K562 (cell line): ENCODE measurements at regions not wholly inside any gene's neighbourhood (a gene's known extent, or its start where the extent isn't known, plus 50 kb on each side); places are given as distances from the start of the nearest gene placed in this dataset.

Experiments
- ATAC-seq: fragments of 200-7000 bp; cut with Tn5 transposase; 3 replicates; pipeline ENCODE4 v1.9.1; 2020; ENCODE audit warnings: moderate library complexity
- BruUV-seq: library from RNA; stranded (reverse); fragments of 400-500 nt; replicated peaks from 2 replicates; lab custom pipeline; 2021; lab: Mats Ljungman, UMichigan
- CTCF ChIA-PET: fragments of 300-600 bp; formaldehyde crosslinking; extraction: SDS; loops from one replicate; lab custom pipeline; 2021; ENCODE audit warnings: low intra/inter-chr PET ratio; lab: Yijun Ruan, JAX
- POLR2A ChIA-PET: fragments of 300-600, 350-650 bp; sonication (Branson Sonifier 250); formaldehyde crosslinking; extraction: SDS; loops from one replicate; lab custom pipeline; 2021; ENCODE audit warnings: antibody characterized with exemption, inconsistent platforms; lab: Yijun Ruan, JAX
- DNase-seq, 4 experiments: peaks; one replicate each; pipeline versions ENCODE4 v3.0.0 to v3.0.0-alpha.2; 2011 to 2018; ENCODE audit warnings: low spot score in 3 of 4, mixed read lengths in 3 of 4; ENCODE audit errors: extremely low read depth in 1 of 4
- FAIRE-seq: peaks from 2 replicates; lab custom pipeline; 2011; peaks lifted over from hg19 to GRCh38; lab: Jason Lieb, UNC
- H2AFZ ChIP-seq: 2 replicates; pipeline ENCODE4 v1.6.0; 2011; ENCODE audit warnings: low read depth, low read length, control low read depth, inconsistent platforms
- H3K27ac ChIP-seq: fragments of 200-600 bp; 3 replicates; pipeline ENCODE4 v1.8.0; 2011; ENCODE audit warnings: low read depth, mild to moderate bottlenecking, control low read depth, inconsistent platforms, low read length, moderate library complexity, mixed read lengths; ENCODE audit errors: extremely low read depth
- H3K27me3 ChIP-seq, 2 experiments: fragments of 300-600 bp in 1 of 2; 2 replicates in 1 of 2; 3 replicates in 1 of 2; pipeline versions ENCODE4 v1.6.0 to v1.8.0; 2011; ENCODE audit warnings: inconsistent platforms in 2 of 2, low read length in 2 of 2, mild to moderate bottlenecking in 1 of 2, mixed read lengths in 1 of 2, moderate library complexity in 1 of 2; ENCODE audit not compliant: control insufficient read depth in 2 of 2, insufficient read depth in 2 of 2
- H3K36me3 ChIP-seq: fragments of 300-600 bp; 3 replicates; pipeline ENCODE4 v1.8.0; 2011; ENCODE audit warnings: mild to moderate bottlenecking, low read length, inconsistent platforms; ENCODE audit not compliant: control insufficient read depth, insufficient read depth
- H3K4me1 ChIP-seq, 2 experiments: fragments of 200-600 bp in 1 of 2; replicated peaks in 1 of 2; 2 replicates in 1 of 2; 3 replicates in 1 of 2; pipeline versions ENCODE4 v1.5.1 to v1.8.0; 2011; ENCODE audit warnings: inconsistent platforms in 2 of 2, low read length in 2 of 2, mild to moderate bottlenecking in 1 of 2, mixed read lengths in 1 of 2, moderate library complexity in 1 of 2; ENCODE audit not compliant: control insufficient read depth in 2 of 2, insufficient read depth in 2 of 2
- H3K4me2 ChIP-seq: 2 replicates; pipeline ENCODE4 v1.6.1; 2011; ENCODE audit warnings: low read length, control low read depth, inconsistent platforms, mixed read lengths; ENCODE audit not compliant: insufficient read depth
- H3K4me3 ChIP-seq: fragments of 200-600 bp; sonication (generic), shearing (Covaris generic); 2 replicates; pipeline ENCODE4 v1.5.1; 2016; ENCODE audit warnings: control low read depth, inconsistent platforms
- H3K79me2 ChIP-seq: fragments of 200-600 bp; 3 replicates; pipeline ENCODE4 v1.8.0; 2011; ENCODE audit warnings: low read length, inconsistent platforms; ENCODE audit not compliant: control insufficient read depth, insufficient read depth
- H3K9ac ChIP-seq, 2 experiments: 2 replicates each; pipeline versions ENCODE4 v1.6.0 to v1.6.1; 2011; ENCODE audit warnings: low read depth in 2 of 2, low read length in 2 of 2, control low read depth in 1 of 2, inconsistent platforms in 1 of 2, mild to moderate bottlenecking in 1 of 2, mixed read lengths in 1 of 2; ENCODE audit not compliant: insufficient read depth in 1 of 2
- H3K9me1 ChIP-seq: one replicate; pipeline ENCODE4 v1.6.0; 2011; ENCODE audit warnings: inconsistent platforms, mild to moderate bottlenecking, low read length, moderate library complexity; ENCODE audit not compliant: control insufficient read depth, insufficient read depth
- H3K9me3 ChIP-seq: replicated peaks from 2 replicates; pipeline ENCODE4 v1.5.1; 2011; ENCODE audit warnings: low read depth, low read length, inconsistent platforms; ENCODE audit not compliant: control insufficient read depth, insufficient read depth
- H4K20me1 ChIP-seq: replicated peaks from 2 replicates; pipeline ENCODE4 v1.6.1; 2011; ENCODE audit warnings: low read length, inconsistent platforms, mixed read lengths; ENCODE audit not compliant: control insufficient read depth, insufficient read depth
- BMI1 ChIP-seq: fragments of 150-350 bp; IDR thresholded peaks from 2 replicates; pipeline ENCODE4 v1.6.1; 2014; ENCODE audit warnings: low read length
- CEBPB ChIP-seq: fragments of 450-650 bp; IDR thresholded peaks from 2 replicates; pipeline ENCODE4 v1.6.1; 2016; ENCODE audit warnings: missing genetic modification characterization, missing compliant biosample characterization
- DNMT1 ChIP-seq: fragments of 450-650 bp; IDR thresholded peaks from 2 replicates; pipeline ENCODE4 v1.6.1; 2016; ENCODE audit warnings: antibody characterized with exemption, mild to moderate bottlenecking
- EZH2 ChIP-seq: IDR thresholded peaks from 2 replicates; pipeline ENCODE4 v1.6.1; 2012; ENCODE audit warnings: low read depth, mild to moderate bottlenecking, inconsistent platforms, low read length, borderline replicate concordance
- GABPB1 ChIP-seq: sonication (generic); formaldehyde crosslinking; IDR thresholded peaks from 2 replicates; pipeline ENCODE4 v1.8.0; 2022; ENCODE audit warnings: mild to moderate bottlenecking, missing genetic modification reagents
- HDAC8 ChIP-seq: fragments of 450-650 bp; IDR thresholded peaks from 2 replicates; pipeline ENCODE4 v1.6.1; 2016; ENCODE audit warnings: mild to moderate bottlenecking, missing genetic modification characterization, moderate library complexity, missing compliant biosample characterization
- KAT8 ChIP-seq: fragments of 450-650 bp; IDR thresholded peaks from 2 replicates; pipeline ENCODE4 v1.6.1; 2016; ENCODE audit warnings: low read depth, mild to moderate bottlenecking
- KDM5B ChIP-seq: fragments of 200-600 bp; sonication (generic); IDR thresholded peaks from 2 replicates; pipeline ENCODE4 v1.6.1; 2012; ENCODE audit warnings: low read depth, mild to moderate bottlenecking, moderate library complexity, low read length, control low read depth, inconsistent platforms; ENCODE audit not compliant: insufficient replicate concordance
- PYGO2 ChIP-seq: fragments of 450-650 bp; IDR thresholded peaks from 2 replicates; pipeline ENCODE4 v1.6.1; 2016; ENCODE audit warnings: mild to moderate bottlenecking, missing genetic modification characterization, moderate library complexity, missing compliant biosample characterization
- RBFOX2 ChIP-seq: fragments of 200-400 bp; formaldehyde crosslinking; IDR thresholded peaks from 2 replicates; pipeline ENCODE4 v1.6.1; 2017; ENCODE audit warnings: low read depth, mild to moderate bottlenecking, low read length, moderate library complexity
- SNIP1 ChIP-seq: fragments of 450-650 bp; IDR thresholded peaks from 2 replicates; pipeline ENCODE4 v1.7.1; 2017; ENCODE audit warnings: low read depth, mild to moderate bottlenecking
- TCF3 ChIP-seq: sonication (generic); formaldehyde crosslinking; IDR thresholded peaks from 2 replicates; pipeline ENCODE4 v1.4.0; 2020; ENCODE audit warnings: mild to moderate bottlenecking, missing genetic modification reagents
- TOE1 ChIP-seq, 2 experiments: fragments of 450-650 bp in 1 of 2; sonication (generic) in 1 of 2; formaldehyde crosslinking in 1 of 2; IDR thresholded peaks; 2 replicates each; pipeline versions ENCODE4 v1.7.1 to v1.8.0; 2016 to 2022; ENCODE audit warnings: borderline replicate concordance in 2 of 2, mild to moderate bottlenecking in 2 of 2, antibody characterized with exemption in 1 of 2, inconsistent platforms in 1 of 2, low read depth in 1 of 2, missing genetic modification reagents in 1 of 2, moderate library complexity in 1 of 2
- YY1 ChIP-seq, 3 experiments: IDR thresholded peaks; 2 replicates each; pipeline ENCODE4 v1.6.1; 2011; ENCODE audit warnings: low read length in 2 of 3, mild to moderate bottlenecking in 2 of 3, moderate library complexity in 2 of 3, borderline replicate concordance in 1 of 3, control low read depth in 1 of 3, low read depth in 1 of 3; ENCODE audit not compliant: insufficient read depth in 3 of 3, insufficient replicate concordance in 2 of 3, control insufficient read depth in 1 of 3, insufficient read length in 1 of 3; ENCODE audit errors: extremely low read depth in 1 of 3
- ZNF551 ChIP-seq: fragments of 250-450 bp; sonication (Bioruptor Pico); IDR thresholded peaks from 2 replicates; pipeline ENCODE4 v1.5.0; 2021; ENCODE audit warnings: mild to moderate bottlenecking, moderate library complexity
- ZNF79 ChIP-seq: fragments of 250-450 bp; sonication (Bioruptor Pico); IDR thresholded peaks from 2 replicates; pipeline ENCODE4 v1.4.0; 2020; ENCODE audit warnings: low read depth, mild to moderate bottlenecking, moderate library complexity
- WGBS: fragments of 100-300 bp; shearing (Covaris generic); methylation state at CpG from one replicate; pipeline ENCODE4 v1.1.6; 2016; ENCODE audit warnings: low coverage, mixed read lengths; ENCODE audit not compliant: insufficient coverage; ENCODE audit errors: missing lambda C conversion rate; 5-methylcytosine and 5-hydroxymethylcytosine counted together
- in situ Hi-C: fragments of 300-500 bp; cut with MboI; formaldehyde crosslinking; loops from 4 replicates; pipeline ENCODE4 v1.15.0; 2018; ENCODE audit warnings: inconsistent platforms, mixed read lengths
- intact Hi-C: fragments of 100-400 bp; cut with micrococcal nuclease; formaldehyde crosslinking; loops from 2 replicates; pipeline ENCODE4 v1.14.2; 2022
- TF ChIP-seq, protein P1 (sequence below): sonication (generic); formaldehyde crosslinking; IDR thresholded peaks from 2 replicates; pipeline ENCODE4 v1.8.1; 2022; ENCODE audit warnings: missing genetic modification reagents
- TF ChIP-seq, protein P2 (sequence below): fragments of 250-450 bp; sonication (Bioruptor Pico); IDR thresholded peaks from 2 replicates; pipeline ENCODE4 v1.5.0; 2021

DNA sequence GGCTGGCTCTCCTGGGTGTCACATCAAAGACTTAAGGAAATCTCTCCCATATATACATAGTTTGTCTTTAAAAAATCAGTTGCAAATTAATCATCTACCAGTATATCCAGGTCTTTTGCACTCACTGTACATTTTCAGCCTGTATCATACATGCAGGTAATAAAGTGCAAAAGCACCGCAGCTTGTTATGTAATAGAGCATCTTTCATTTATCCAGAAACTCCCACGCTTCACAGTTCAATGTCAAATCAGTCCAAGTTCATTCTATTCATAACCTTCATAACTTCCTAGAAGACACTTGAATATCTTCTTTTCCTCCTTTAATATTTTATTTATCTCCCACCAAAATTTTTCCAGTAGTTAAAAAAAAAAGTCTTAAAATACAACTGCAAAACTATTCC is 89.6 kb upstream of the KCTD1 start (continued):
- TF ChIP-seq GABPB1 (CRISPR knock-in tag) = no peak
- no peak for TF ChIP-seq ZNF551 (CRISPR knock-in tag)
- TF ChIP-seq, all 486 proteins: peak for 0

DNA sequence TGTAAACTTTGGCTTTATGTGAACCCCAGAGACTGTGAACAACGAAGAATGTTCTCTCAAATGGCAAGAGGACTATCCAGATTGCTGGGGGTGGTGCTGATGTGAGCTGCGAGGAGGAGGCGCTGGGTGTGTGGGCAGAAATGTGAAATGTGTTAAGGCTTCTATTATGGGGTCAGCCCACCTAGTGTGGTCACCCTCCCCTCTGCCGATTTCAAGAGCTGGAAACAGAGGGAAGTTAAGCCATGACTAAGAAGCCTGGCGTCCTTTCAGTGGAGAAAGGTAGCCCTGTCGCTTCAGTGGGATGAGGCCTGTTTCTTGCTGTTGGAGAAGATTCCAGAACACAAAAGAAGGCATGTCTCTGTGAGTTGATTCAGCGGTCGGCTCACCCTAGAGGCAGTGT is 89.0 kb upstream of the KCTD1 start:
- H3K9me3 ChIP-seq = no peaks in the 10 kb centered on the region
- ChIA-PET POLR2A (interaction anchor here (0.7 to 0.9 kb wide), 2 partner anchors 9 to 217 kb away, joined by 3 to 4 read pairs; no protein-coding TSS in a partner anchor), CTCF (no interaction called here)
- H2AFZ ChIP-seq = no peak overlapping the region
- no peaks in the 10 kb centered on the region for H3K4me1 ChIP-seq
- FAIRE-seq (no peak), DNase-seq (no peak), ATAC-seq (no peak)
- no peaks in the 10 kb centered on the region for H3K79me2 ChIP-seq
- H3K9ac ChIP-seq = no peak overlapping the region
- intact Hi-C loops (no loop called here), in situ Hi-C loops (no loop called here)
- H4K20me1 ChIP-seq = no peaks in the 10 kb centered on the region
- BruUV-seq = no TSS peak
- no peak overlapping the region for H3K4me3 ChIP-seq
- no peaks in the 10 kb centered on the region for H3K36me3 ChIP-seq
- no peaks in the 10 kb centered on the region for H3K27me3 ChIP-seq
- H3K27ac ChIP-seq = no peak overlapping the region
- H3K9me1 ChIP-seq = no peaks in the 10 kb centered on the region
- under 1% methylated on average over 8 of the region's 8 CpGs for WGBS
- no peak overlapping the region for H3K4me2 ChIP-seq
- TF ChIP-seq, protein P1, sequence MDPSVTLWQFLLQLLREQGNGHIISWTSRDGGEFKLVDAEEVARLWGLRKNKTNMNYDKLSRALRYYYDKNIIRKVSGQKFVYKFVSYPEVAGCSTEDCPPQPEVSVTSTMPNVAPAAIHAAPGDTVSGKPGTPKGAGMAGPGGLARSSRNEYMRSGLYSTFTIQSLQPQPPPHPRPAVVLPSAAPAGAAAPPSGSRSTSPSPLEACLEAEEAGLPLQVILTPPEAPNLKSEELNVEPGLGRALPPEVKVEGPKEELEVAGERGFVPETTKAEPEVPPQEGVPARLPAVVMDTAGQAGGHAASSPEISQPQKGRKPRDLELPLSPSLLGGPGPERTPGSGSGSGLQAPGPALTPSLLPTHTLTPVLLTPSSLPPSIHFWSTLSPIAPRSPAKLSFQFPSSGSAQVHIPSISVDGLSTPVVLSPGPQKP (CRISPR knock-in tag) = no peak
- TF ChIP-seq KAT8 = no peak
- no peak for TF ChIP-seq SNIP1
- TF ChIP-seq TCF3 (CRISPR knock-in tag) = no peak
- TF ChIP-seq PYGO2 = no peak
- no peak for TF ChIP-seq DNMT1
- no peak for TF ChIP-seq ZNF79 (CRISPR knock-in tag)
- no peak for TF ChIP-seq BMI1
- TF ChIP-seq EZH2 = no peak
- TF ChIP-seq TOE1 (IDR thresholded peaks at IDR 0.05; ENCODE audit: borderline replicate concordance) = no peak
- no peak for TF ChIP-seq TOE1 (CRISPR knock-in tag; IDR thresholded peaks at IDR 0.05; ENCODE audit: borderline replicate concordance, low read depth)
- TF ChIP-seq CEBPB (tag) = no peak
- TF ChIP-seq KDM5B = no peak
- TF ChIP-seq YY1 (IDR thresholded peaks at IDR 0.05; ENCODE audit: borderline replicate concordance in 1 of 3, control insufficient read depth in 1 of 3, extremely low read depth in 1 of 3, insufficient read depth in 3 of 3, insufficient read length in 1 of 3, insufficient replicate concordance in 2 of 3, low read depth in 1 of 3, low read length in 2 of 3) = no peak
- TF ChIP-seq, protein P2, sequence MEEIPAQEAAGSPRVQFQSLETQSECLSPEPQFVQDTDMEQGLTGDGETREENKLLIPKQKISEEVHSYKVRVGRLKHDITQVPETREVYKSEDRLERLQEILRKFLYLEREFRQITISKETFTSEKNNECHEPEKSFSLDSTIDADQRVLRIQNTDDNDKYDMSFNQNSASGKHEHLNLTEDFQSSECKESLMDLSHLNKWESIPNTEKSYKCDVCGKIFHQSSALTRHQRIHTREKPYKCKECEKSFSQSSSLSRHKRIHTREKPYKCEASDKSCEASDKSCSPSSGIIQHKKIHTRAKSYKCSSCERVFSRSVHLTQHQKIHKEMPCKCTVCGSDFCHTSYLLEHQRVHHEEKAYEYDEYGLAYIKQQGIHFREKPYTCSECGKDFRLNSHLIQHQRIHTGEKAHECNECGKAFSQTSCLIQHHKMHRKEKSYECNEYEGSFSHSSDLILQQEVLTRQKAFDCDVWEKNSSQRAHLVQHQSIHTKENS = no peak
- no peak for TF ChIP-seq RBFOX2
- TF ChIP-seq HDAC8 (tag) = no peak
